ENCODE measurements at regions not wholly inside any gene's neighbourhood (a gene's known extent, or its start where the extent isn't known, plus 50 kb on each side); places are given as distances from the start of the nearest gene placed in this dataset.

DNA sequence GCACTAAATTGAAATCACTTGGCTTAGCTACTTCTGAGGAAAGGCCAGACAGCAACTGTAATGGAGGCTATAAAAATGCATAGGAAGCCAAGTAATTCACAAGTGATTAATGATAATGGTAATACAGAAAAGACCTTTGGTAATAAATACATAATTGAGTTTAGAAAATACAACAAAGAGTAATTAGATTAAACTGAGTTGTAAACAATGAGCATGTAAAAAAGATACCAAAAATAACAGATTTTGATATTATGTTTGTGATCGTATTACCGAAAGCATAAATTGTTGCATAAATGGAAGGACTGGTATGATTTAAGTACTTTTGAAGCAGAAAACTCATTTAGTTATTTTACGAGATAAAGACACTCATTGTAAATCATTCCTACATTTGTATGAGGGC, 556.7 kb upstream of the TMPRSS15 start:
- in situ Hi-C loops (cut with HindIII; ENCODE audit: low pct_unique_long_range_greater_than_20kb, low sequenced_read_pairs) = no loop called here
- no peak for DNase-seq (ENCODE audit: low read depth in 1 of 2, low spot score in 1 of 2)
- no peak for TF ChIP-seq JUND (IDR thresholded peaks at IDR 0.05; ENCODE audit: low read depth)

DNA sequence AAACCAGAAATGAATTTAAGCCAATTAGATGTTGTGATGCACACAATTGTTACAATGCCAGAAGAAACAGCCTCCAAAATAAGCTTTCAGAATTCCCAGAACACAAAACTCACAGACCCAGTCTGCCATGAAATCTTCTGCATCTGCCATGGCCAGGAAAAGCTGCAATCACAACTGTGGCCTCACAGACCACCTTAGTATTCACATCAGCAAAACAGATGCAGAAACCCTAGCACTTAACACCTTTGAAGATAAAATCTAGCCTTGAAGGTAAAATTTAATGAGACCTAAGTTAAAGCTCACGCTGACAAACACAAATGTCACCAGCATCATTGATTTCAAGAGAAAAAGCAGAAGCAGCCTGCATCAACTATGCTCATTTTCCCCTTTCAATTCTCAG, 566.8 kb upstream of the TMPRSS15 start:
- in situ Hi-C loops (cut with HindIII; ENCODE audit: low pct_unique_long_range_greater_than_20kb, low sequenced_read_pairs) = no loop called here
- no peak for TF ChIP-seq JUND (IDR thresholded peaks at IDR 0.05; ENCODE audit: low read depth)
- no peak for DNase-seq (ENCODE audit: low read depth in 1 of 2, low spot score in 1 of 2)

DNA sequence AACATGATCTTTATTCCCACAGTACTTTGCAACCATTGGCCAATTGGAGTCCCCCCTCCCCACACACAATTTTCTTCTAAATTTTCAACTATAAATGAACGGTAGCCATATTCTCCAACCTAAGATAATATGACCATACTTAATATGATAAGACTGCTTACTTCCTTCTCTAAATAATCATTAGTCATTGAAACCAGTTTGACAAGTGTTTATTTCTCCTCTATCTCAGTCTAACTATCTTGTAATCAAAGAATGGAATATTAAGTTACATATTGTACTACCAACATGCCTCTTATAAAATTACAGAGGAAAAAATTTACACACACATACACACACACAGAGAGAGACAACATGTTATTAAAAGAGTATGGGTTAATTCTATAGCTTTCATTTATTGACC, 567.4 kb upstream of the TMPRSS15 start:
- in situ Hi-C loops (cut with HindIII; ENCODE audit: low pct_unique_long_range_greater_than_20kb, low sequenced_read_pairs) = no loop called here
- no peak for DNase-seq (ENCODE audit: low read depth in 1 of 2, low spot score in 1 of 2)
- TF ChIP-seq JUND (IDR thresholded peaks at IDR 0.05; ENCODE audit: low read depth) = no peak

DNA sequence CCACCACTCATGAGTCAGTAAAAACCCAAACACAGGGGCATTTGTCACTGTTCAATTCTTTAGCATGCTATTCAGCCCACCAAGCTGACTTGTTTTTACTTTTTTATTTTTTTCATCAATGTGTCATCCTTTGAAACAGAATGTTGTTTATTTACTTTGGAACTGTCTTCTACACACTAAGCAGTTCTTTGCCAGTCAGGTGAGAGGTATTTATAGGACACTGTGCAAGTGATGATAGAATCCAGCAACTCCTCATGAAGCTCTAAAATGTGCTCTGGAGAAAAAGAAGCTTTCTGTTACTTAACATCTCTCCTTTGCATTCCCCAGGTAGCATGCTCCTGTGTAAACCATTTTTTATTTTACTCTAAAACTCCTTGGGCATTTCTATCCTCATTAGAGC, 582.0 kb upstream of the TMPRSS15 start:
- in situ Hi-C loops (cut with HindIII; ENCODE audit: low pct_unique_long_range_greater_than_20kb, low sequenced_read_pairs) = no loop called here
- no peak for DNase-seq (ENCODE audit: low read depth in 1 of 2, low spot score in 1 of 2)
- no peak for TF ChIP-seq JUND (IDR thresholded peaks at IDR 0.05; ENCODE audit: low read depth)

DNA sequence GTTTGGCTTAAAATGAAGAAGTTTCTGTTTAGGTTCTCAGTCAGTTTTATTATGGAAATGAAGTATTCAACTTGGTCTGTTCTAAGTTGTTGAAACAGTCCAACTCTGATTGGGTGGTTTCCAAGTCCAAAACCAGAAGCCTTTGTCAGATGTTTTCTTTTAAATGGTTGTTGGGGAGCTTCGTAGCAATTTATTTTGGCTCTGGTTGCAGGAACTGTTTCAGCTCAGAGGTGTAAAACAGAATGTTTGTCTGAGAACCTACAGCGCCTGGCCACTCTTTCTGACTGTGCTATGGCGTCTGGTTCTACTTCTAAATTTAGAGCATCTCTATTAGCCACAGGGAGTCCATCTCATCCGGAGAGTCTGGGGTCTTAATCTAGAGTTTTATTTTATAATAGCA, 582.6 kb upstream of the TMPRSS15 start:
- in situ Hi-C loops (cut with HindIII; ENCODE audit: low pct_unique_long_range_greater_than_20kb, low sequenced_read_pairs) = no loop called here
- no peak for DNase-seq (ENCODE audit: low read depth in 1 of 2, low spot score in 1 of 2)
- no peak for TF ChIP-seq JUND (IDR thresholded peaks at IDR 0.05; ENCODE audit: low read depth)

DNA sequence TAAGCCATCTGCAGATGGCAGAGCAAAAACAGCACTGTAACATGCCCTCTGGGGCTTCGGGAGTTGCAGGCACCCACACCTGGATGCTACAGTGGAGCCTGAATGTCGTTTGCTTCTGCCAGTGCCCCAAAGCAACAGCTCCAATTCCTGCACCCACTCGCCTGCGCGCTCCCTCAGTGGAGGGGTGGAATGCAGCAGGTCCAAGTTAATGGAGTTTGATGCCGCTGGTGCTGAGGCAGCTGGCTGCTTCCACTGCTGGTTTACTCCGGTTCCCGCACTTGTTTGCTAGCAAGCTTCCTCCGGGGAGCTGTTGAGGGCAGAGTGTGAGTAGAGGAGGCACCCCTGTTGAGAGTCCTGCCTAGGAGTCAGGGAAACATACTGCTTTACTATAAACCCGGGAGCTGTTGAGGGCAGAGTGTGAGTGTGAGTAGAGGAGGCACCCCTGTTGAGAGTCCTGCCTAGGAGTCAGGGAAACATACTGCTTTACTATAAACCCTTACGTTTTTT, 584.0 kb upstream of the TMPRSS15 start:
- no peak for TF ChIP-seq JUND (IDR thresholded peaks at IDR 0.05; ENCODE audit: low read depth)
- DNase-seq (ENCODE audit: low read depth in 1 of 2, low spot score in 1 of 2) = peak in 1 of 2 experiments; percentile 28
- in situ Hi-C loops (cut with HindIII; ENCODE audit: low pct_unique_long_range_greater_than_20kb, low sequenced_read_pairs) = no loop called here

DNA sequence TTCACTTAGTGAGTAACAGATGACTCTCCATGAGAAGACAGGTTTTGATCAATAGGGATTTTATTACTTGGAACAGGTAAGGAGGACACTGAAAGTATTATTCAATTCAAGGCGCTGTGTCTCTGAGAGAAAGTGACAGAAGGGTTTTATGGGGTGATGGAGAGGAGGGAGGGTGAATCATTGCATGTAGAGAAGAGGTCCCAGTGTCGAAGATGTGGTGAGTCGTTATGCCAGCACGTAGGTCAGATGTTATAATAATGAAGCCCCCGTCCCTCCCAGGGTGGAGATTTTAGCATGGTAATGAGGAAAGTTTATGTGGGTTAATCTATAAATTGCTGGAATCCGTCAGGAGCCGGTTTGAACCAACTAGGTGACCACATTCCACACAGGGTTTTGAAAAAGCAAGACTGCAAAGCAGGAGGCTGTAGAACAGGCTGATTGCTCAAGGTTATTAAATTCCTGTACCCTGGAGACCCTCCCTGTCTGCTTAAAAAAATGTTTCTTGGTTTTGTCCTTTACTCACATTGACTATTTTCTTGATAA, 586.4 kb upstream of the TMPRSS15 start:
- TF ChIP-seq JUND (IDR thresholded peaks at IDR 0.05; ENCODE audit: low read depth) = no peak
- in situ Hi-C loops (cut with HindIII; ENCODE audit: low pct_unique_long_range_greater_than_20kb, low sequenced_read_pairs) = no loop called here
- peak in 1 of 2 experiments; percentile 9 for DNase-seq (ENCODE audit: low read depth in 1 of 2, low spot score in 1 of 2)

DNA sequence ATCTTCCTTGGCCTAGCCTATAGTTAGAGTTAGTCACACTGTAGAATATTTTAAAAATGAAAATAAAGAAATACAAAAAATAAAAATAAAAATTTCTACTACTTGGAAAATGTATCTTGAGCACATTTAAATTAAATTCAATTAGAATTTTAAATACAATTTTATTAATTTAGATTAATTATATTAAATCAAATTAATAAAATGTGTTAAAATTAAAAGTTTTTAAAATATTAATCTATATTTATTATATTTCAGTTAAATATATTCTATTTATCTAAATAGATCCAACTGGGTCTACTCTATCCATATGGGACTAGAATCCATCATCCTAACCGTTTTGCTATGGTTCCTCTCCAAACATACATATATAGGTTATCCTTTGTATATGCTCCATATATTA, 588.3 kb upstream of the TMPRSS15 start:
- in situ Hi-C loops (cut with HindIII; ENCODE audit: low pct_unique_long_range_greater_than_20kb, low sequenced_read_pairs) = no loop called here
- DNase-seq (ENCODE audit: low read depth in 1 of 2, low spot score in 1 of 2) = no peak
- TF ChIP-seq JUND (IDR thresholded peaks at IDR 0.05; ENCODE audit: low read depth) = no peak

DNA sequence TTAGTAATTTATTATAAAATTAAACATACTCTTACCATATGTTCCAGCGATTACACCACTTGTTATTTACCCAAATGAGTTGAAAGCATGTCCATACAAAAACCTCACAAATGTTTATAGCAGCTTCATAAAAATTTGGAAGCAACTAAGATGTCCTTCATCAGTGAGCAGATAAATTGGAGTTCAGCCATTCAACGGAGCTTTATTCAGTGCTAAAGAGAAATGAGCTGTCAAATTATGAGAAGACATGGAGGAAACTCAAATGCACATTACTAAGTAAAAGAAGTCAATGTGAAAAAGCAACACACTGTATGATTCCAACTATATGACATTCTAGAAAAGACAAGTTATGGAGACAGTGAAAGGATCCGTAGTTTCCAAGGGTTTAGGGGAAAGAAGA, 606.7 kb upstream of the TMPRSS15 start:
- in situ Hi-C loops (cut with HindIII; ENCODE audit: low pct_unique_long_range_greater_than_20kb, low sequenced_read_pairs) = no loop called here
- no peak for TF ChIP-seq JUND (IDR thresholded peaks at IDR 0.05; ENCODE audit: low read depth)
- DNase-seq (ENCODE audit: low read depth in 1 of 2, low spot score in 1 of 2) = no peak

DNA sequence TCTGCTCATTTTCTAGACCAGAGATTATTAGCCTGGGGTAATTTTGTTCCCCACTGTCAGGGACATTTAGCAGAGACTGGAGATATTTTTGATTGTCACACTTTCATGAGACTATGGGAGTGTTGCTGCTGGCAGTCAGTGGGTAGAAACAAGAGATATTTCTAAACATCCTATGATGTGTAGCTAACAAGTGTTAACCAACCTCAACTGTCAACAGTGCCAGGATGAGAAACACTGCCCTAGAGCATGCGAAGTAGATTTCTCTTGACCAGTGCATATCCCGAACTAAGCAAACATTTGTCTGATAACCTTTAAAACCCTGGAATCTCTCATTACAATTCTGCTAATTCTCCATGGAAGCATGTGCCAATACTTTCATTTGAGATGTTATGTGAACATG, 607.4 kb upstream of the TMPRSS15 start:
- TF ChIP-seq JUND (IDR thresholded peaks at IDR 0.05; ENCODE audit: low read depth) = no peak
- in situ Hi-C loops (cut with HindIII; ENCODE audit: low pct_unique_long_range_greater_than_20kb, low sequenced_read_pairs) = no loop called here
- no peak for DNase-seq (ENCODE audit: low read depth in 1 of 2, low spot score in 1 of 2)

DNA sequence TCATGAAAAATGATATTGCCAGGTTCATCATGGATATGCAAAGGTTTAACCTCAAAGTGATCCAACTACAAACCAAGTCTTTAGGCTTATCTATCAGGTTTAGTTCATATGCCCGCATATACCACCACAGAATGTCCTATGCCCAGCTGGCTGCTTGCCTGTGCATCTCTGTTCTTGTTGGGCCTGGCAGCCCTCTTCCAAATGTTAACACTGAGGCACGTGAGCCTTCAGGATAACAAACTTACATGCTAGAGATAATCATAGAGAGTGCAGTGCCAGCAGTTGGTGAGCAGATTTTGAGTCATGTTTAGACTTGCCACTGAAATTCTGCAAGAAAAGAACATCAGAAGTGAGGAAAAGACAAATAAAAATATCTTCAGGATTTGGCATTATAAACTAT, 607.9 kb upstream of the TMPRSS15 start:
- no peak for DNase-seq (ENCODE audit: low read depth in 1 of 2, low spot score in 1 of 2)
- no peak for TF ChIP-seq JUND (IDR thresholded peaks at IDR 0.05; ENCODE audit: low read depth)
- in situ Hi-C loops (cut with HindIII; ENCODE audit: low pct_unique_long_range_greater_than_20kb, low sequenced_read_pairs) = no loop called here

DNA sequence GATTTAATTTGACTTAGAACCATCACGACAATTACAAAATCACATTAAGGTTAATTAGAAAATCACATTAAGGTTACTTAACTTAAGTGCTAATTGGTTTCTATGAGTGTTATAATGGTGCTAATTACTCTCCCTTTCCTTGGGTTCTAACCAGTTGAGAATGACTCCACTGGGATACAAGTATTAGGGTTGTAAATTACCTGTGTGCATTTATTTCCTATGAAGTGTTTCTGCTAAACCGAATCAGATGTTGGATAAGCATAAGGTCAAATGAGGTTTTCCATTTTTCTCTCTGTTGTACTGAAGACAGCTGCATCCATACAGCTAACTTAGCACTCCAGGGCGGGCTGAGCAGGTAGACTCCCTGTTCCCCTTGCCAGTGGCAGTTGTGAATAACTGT, 610.3 kb upstream of the TMPRSS15 start:
- TF ChIP-seq JUND (IDR thresholded peaks at IDR 0.05; ENCODE audit: low read depth) = no peak
- in situ Hi-C loops (cut with HindIII; ENCODE audit: low pct_unique_long_range_greater_than_20kb, low sequenced_read_pairs) = no loop called here
- no peak for DNase-seq (ENCODE audit: low read depth in 1 of 2, low spot score in 1 of 2)

DNA sequence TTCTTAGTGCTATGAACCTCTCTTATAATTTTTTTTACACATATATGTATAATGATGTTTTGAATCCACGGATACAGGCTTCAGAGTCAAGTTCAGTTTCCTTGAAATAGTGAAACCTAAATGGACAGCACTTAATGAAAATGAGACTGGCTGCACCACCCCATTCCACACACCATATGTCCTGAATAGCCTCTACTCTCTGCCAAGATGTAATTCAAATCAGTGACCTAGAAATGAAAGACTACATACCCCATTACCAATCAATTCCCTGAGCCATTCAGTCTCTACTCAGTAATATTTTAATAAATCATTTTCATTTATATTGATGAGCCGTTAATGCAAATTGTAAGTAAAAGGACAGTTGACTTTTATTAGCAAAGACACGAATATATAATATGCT, 614.9 kb upstream of the TMPRSS15 start:
- DNase-seq (ENCODE audit: low read depth in 1 of 2, low spot score in 1 of 2) = no peak
- in situ Hi-C loops (cut with HindIII; ENCODE audit: low pct_unique_long_range_greater_than_20kb, low sequenced_read_pairs) = no loop called here
- TF ChIP-seq JUND (IDR thresholded peaks at IDR 0.05; ENCODE audit: low read depth) = no peak

DNA sequence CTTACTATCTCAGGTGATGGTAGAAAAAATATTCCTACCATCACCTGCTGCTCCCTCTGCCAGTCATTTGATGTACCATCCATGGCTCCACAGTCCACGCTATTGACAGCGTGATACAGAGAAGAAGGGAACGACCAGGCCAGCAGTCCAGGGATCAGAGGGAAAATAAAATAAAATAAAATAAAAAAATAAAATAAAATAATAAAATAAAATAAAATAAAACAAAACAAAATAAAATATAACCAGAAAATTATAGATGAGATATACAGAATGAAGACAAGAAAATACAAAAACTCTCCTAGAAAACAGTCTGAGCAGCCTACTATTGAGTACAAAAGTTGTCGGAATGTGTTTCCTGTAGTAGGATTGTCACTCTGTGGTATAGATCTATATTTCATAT, 619.4 kb upstream of the TMPRSS15 start:
- TF ChIP-seq JUND (IDR thresholded peaks at IDR 0.05; ENCODE audit: low read depth) = no peak
- no peak for DNase-seq (ENCODE audit: low read depth in 1 of 2, low spot score in 1 of 2)
- in situ Hi-C loops (cut with HindIII; ENCODE audit: low pct_unique_long_range_greater_than_20kb, low sequenced_read_pairs) = no loop called here
